HFFc6 (cell line): ENCODE measurements at regions not wholly inside any gene's neighbourhood (a gene's known extent, or its start where the extent isn't known, plus 50 kb on each side); places are given as distances from the start of the nearest gene placed in this dataset.

Experiments
- DNase-seq: peaks from one replicate; pipeline ENCODE4 v3.0.0-alpha.2; 2018
- H3K27ac Mint-ChIP-seq: 2 replicates; pipeline ENCODE4 v1.8.0; 2020; ENCODE audit warnings: mild to moderate bottlenecking, mixed read lengths
- H3K27me3 Mint-ChIP-seq: 2 replicates; pipeline ENCODE4 v1.8.0; 2021; ENCODE audit warnings: mild to moderate bottlenecking, moderate library complexity, mixed read lengths; ENCODE audit not compliant: insufficient read depth
- H3K36me3 Mint-ChIP-seq: 2 replicates; pipeline ENCODE4 v1.8.0; 2021; ENCODE audit warnings: low read depth, mixed read lengths
- H3K4me1 Mint-ChIP-seq: 2 replicates; pipeline ENCODE4 v1.8.0; 2020; ENCODE audit warnings: low read depth, mixed read lengths
- H3K4me3 Mint-ChIP-seq: 2 replicates; pipeline ENCODE4 v1.8.0; 2020; ENCODE audit warnings: mild to moderate bottlenecking, moderate library complexity, mixed read lengths
- H3K9me3 Mint-ChIP-seq: 2 replicates; pipeline ENCODE4 v1.8.0; 2020; ENCODE audit warnings: mild to moderate bottlenecking, mixed read lengths
- TF ChIP-seq, protein P1 (sequence below): fragments of 200-600 bp; sonication (generic); IDR thresholded peaks from 2 replicates; pipeline ENCODE4 v1.5.0; 2021; ENCODE audit warnings: antibody characterized with exemption, mild to moderate bottlenecking

DNA sequence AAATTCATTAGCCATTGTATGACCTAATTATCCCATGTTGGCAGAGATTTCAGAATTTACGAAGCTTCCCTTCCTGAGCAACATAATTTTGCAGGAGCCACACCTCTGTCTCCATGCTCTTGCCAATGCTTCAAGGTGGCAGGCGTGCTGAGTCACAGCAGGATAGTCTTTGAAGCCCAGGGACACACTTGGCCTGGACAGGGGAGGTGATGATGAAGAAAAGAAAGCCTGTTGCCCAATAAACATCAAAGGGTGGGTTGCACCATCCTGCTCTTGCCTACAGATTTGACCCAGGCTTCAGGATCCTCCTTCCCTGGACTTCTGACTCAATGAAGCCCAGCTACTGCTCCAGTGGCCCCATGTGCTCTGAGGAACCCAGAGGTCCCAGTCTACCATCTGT, 117.1 kb downstream of the MINAR1 start:
- Mint-ChIP-seq H3K4me3 (no peak overlapping the region), H3K4me1 (no peaks in the 10 kb centered on the region), H3K27me3 (peaks cover 6% of the 10 kb centered on the region), H3K36me3 (no peaks in the 10 kb centered on the region), H3K9me3 (no peaks in the 10 kb centered on the region), H3K27ac (no peak overlapping the region)
- TF ChIP-seq, protein P1, sequence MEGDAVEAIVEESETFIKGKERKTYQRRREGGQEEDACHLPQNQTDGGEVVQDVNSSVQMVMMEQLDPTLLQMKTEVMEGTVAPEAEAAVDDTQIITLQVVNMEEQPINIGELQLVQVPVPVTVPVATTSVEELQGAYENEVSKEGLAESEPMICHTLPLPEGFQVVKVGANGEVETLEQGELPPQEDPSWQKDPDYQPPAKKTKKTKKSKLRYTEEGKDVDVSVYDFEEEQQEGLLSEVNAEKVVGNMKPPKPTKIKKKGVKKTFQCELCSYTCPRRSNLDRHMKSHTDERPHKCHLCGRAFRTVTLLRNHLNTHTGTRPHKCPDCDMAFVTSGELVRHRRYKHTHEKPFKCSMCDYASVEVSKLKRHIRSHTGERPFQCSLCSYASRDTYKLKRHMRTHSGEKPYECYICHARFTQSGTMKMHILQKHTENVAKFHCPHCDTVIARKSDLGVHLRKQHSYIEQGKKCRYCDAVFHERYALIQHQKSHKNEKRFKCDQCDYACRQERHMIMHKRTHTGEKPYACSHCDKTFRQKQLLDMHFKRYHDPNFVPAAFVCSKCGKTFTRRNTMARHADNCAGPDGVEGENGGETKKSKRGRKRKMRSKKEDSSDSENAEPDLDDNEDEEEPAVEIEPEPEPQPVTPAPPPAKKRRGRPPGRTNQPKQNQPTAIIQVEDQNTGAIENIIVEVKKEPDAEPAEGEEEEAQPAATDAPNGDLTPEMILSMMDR, result no peak
- DNase-seq, result no peak

GRCh38 chr15:79560384-79560783, 128.2 kb downstream of the MINAR1 start:
- no peak overlapping the region for H3K27ac Mint-ChIP-seq
- TF ChIP-seq, protein P1, result no peak
- H3K36me3 Mint-ChIP-seq, result no peaks in the 10 kb centered on the region
- no peaks in the 10 kb centered on the region; the same call in 1 of the 2 replicates for H3K9me3 Mint-ChIP-seq
- H3K4me3 Mint-ChIP-seq, result no peak overlapping the region
- peaks cover 8% of the 10 kb centered on the region for H3K27me3 Mint-ChIP-seq
- no peak for DNase-seq
- peaks cover 10% of the 10 kb centered on the region; the same call in 1 of the 2 replicates for H3K4me1 Mint-ChIP-seq

DNA sequence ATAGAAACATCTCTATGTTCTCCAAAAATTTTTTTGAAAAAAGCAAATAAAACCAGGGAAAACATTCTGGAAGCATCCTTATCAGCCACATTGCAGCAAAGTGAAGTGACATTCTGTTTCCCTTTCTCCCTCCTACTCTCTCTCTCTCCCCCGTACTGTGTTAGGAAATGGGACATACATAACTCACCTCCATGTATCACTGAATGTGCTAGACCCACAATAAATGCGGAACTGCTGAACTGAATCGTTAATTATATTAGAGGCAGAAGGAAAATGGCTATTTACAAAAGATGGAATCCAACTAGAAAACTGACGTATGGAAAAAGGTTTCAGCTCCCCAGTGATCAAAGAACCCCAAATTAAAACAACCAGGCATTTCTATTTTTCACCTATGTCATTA, 129.8 kb downstream of the MINAR1 start:
- Mint-ChIP-seq H3K9me3 (no peaks in the 10 kb centered on the region; the same call in 1 of the 2 replicates), H3K27ac (no peak overlapping the region), H3K4me1 (peaks cover 10% of the 10 kb centered on the region; the same call in 1 of the 2 replicates), H3K27me3 (peaks cover 7% of the 10 kb centered on the region), H3K36me3 (no peaks in the 10 kb centered on the region), H3K4me3 (no peak overlapping the region; the same call in 1 of the 2 replicates)
- TF ChIP-seq, protein P1, result no peak
- no peak for DNase-seq

- no peak overlapping the region; the same call in 1 of the 2 replicates for H3K4me3 Mint-ChIP-seq
- TF ChIP-seq, protein P1, result no peak
- peaks cover 8% of the 10 kb centered on the region for H3K27me3 Mint-ChIP-seq
- peaks cover 10% of the 10 kb centered on the region; the same call in 1 of the 2 replicates for H3K4me1 Mint-ChIP-seq
- DNase-seq, result no peak
- no peaks in the 10 kb centered on the region; the same call in 1 of the 2 replicates for H3K9me3 Mint-ChIP-seq
- H3K27ac Mint-ChIP-seq, result no peak overlapping the region
- H3K36me3 Mint-ChIP-seq, result no peaks in the 10 kb centered on the region
Measured at GRCh38 chr15:79562403-79562815, 130.3 kb downstream of the MINAR1 start.

GRCh38 chr15:79562899-79563298, 130.8 kb downstream of the MINAR1 start:
- Mint-ChIP-seq H3K4me3 (no peak overlapping the region), H3K27ac (no peak overlapping the region), H3K4me1 (peaks cover 10% of the 10 kb centered on the region; the same call in 1 of the 2 replicates), H3K36me3 (no peaks in the 10 kb centered on the region), H3K27me3 (peaks cover 8% of the 10 kb centered on the region), H3K9me3 (no peaks in the 10 kb centered on the region; the same call in 1 of the 2 replicates)
- TF ChIP-seq, protein P1, result no peak
- no peak for DNase-seq
